Putamen (tissue), 1 donor: ENCODE measurements at regions not wholly inside any gene's neighbourhood (a gene's known extent, or its start where the extent isn't known, plus 50 kb on each side); places are given as distances from the start of the nearest gene placed in this dataset.

Experiments used
- DNase-seq: peaks from one replicate; pipeline ENCODE4 v3.0.0-alpha.2; 2016; ENCODE audit warnings: low spot score

DNA sequence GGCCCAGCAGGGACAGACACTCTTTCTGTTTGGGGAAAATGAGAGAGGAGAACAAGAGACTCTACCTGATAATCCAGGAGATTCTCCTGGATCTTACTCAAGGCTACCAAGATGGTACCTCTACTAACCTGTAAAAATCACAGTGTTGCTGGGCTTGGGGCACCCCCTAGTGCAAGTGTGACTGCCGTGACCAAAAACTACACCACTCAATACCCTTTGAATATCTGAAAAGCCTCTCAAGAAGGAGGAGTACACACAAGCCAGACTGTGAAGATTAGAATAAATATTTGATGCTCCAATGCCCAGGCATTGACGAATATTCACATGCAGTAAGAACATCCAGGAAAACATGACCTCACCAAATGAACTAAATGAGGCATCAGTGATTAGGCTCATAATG lies 965.4 kb downstream of the LRFN5 start:
- no peak for DNase-seq

DNA sequence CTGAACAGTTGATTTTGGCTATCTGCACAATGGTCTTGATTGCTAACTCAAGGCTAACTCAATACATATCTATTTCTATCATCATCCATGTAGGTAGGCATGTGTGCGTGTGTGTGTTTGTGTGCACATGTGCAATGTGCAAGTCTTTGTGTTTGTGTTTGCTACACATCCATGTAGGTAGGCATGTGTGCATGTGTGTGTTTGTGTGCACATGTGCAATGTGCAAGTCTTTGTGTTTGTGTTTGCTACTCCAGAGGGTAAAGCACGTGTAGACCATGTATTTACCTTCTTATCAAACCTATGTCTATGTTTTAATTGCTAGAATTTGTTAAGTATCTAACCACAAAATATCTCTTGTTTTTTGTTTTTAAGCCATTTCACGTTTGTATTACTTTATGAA lies 962.6 kb downstream of the LRFN5 start:
- no peak for DNase-seq

DNA sequence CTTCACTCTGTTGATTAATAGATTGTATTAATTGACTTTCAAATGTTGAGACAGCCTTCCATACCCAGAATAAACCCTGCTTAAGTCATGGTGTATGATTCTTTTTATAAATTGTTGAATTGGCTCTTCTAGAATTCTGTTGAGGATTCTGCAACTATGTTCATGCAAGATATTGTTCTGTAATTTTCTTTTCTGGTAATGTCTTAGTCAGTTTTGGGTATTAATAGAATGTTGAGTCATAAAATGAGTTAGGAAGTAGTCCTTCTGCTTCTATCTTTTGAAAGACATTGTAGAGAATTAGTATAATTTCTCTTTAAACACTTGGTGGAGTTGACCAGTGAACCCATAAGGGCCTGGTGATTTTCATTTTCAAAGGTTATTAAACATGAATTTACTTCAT lies 958.9 kb downstream of the LRFN5 start:
- DNase-seq, result no peak

DNA sequence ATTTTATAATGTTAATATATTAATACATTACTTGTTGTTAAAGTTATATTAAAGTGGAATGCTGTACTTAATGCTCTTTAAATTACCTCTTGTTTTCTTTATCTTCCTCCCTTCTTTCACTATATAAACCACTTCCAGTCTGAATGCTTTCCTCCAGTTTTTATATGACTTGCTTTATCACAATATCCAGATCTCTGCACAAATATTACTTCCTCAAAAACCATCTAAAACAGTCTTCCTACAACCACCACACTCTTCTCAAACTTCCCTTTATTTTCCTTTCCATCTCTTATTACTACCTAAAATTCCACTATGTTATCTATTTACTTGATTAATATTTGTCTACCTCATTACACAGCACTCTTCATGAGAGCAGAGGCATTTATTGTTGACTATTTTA lies 956.6 kb downstream of the LRFN5 start:
- DNase-seq, result no peak

DNA sequence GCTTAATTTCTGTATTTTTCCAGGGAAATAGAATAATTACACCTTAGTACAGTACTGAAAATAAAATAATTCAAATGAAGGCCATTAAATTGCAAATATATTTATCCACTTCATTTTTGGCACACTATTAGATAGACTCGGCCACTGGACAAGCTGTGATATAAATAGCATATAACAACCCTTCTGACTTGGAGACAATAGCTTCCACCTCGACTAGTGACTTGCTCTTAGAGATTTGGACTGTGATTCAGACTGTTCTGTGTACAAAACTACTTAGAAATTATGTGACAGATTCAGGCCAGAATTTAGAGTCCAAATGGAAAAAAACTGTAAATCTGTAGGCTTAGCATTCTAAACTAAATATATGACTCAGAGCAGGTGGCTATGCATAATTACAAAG lies 949.9 kb downstream of the LRFN5 start:
- DNase-seq, result no peak

DNA sequence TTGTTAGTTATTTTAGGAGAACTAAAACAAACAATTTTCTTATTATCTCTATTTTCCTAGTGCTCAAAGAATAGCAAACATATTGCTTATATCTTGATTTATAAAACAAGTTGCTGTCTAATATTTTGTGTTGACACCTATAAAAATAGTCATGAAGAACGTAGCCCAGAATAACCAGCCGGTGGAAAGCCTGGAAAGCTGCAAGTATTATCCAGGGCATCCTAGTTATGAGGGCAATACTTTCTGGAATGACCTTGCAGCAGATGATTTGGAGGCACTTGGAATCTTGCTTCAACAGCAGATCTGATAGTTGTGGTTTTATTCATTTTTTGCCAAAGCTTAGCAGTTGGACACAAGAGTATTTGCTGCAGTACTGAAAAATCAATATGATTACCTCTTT lies 948.7 kb downstream of the LRFN5 start:
- no peak for DNase-seq

DNA sequence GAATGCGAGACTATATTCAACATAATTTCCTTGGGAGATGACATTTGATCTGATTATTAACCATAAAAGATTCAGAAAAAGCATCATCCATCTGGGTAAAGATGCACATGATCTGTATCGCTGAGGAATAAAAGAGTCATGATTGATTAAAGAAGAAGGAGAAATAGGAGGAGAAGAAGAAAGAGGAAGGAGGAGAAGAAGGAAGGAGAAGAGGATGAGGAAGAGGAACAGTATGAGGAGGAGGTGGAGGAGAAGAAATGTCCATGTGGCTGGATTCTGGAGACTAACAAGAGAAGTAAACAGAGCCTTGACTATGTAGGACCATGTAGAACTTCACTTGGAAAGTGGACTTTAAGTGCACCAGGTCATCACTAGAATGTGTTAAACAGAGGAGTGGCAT lies 947.4 kb downstream of the LRFN5 start:
- no peak for DNase-seq

DNA sequence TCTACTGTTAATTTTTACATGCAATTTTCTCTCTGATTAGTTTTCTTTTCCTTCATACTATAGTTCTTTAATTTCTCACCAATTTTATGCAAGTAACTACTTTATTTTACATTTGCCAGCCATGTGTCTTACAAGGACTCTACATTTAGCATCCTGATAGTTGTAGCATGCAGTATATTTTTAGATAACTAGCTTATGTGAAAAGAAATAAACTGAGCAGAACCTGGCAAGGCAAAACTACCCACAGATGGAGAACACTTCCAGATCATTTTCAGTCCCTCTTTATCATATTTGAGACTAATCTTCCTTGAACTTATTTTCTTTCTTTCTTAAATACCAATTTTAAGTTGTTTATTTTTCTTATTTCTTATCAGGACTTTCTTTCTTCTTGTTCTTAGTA lies 943.6 kb downstream of the LRFN5 start:
- no peak for DNase-seq

DNA sequence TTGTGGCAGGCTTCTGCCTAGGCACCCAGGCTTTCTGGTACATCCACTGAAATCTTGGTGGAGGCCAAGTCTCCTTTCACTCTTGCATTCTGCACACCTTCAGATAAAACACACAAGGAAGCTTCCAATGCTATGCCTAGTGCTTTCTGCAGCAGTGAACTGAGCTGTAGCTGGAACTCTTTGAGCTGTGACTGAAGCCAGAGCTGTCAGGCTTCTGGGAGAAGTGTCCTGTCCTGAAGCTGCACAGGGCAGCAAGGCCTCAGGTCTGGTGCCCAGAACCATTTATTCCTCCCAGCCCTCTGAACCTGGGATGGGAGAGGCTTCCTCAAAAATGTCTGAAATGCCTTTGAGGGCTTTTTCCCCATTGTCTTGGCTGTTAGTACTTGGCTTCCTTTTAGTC lies 941.7 kb downstream of the LRFN5 start:
- no peak for DNase-seq

DNA sequence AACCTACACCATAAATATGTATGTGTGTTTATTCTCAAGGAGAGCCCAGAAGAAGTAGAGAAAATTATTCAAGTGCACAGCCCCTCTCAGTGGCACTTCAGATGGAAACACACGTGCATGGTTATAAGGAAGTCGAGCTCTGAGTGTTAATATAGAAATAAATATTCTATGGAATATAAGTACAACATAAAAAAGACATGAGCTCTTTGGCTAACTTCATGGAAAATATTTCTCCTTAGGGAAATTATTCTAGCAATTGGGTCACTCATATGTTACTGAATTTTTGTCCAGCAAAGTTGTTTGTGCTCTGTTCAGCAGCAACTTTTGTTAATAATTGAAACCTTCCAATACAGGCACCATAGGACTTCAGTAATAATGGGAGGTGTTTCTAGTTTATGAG lies 939.0 kb downstream of the LRFN5 start:
- DNase-seq, result no peak

DNA sequence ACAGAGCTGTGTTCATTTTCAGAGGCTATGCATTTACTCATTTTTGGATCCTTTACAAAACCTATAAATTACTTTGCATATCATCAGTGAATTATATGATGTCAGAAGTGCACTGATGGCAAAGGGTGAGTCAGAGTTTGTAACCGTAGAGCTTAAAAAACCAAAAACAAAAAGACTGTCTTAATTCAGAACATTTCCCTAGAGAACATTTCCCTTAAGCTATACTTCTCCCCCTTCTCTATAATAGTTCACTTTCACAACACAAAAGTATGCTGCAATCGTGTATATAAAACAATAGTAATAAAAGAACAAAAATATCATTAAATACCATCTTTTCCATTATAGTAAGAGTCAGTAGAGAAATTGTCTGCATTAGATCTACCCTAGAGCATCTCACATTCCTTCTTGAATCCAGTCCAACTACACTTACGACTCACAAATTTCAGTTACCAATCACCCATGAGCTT lies 934.9 kb downstream of the LRFN5 start:
- no peak for DNase-seq

DNA sequence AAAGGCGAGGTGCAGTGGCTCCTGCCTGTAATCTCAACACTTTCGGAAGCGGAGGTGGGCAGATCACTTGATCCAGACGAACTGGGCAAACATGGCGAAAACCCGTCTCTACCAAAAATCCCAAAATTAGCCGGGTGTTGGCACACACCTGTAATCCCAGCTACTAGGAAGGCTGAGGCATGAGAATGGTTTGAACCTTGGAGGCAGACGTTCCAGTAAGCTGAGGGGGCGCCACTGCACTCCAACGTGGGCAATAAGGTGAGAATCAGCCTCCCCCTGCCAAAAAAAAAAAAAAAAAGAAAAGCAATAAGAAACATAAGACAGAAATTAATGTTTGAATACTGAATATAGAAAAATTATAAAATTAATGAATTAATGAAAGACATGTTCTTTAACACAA lies 928.7 kb downstream of the LRFN5 start:
- no peak for DNase-seq

DNA sequence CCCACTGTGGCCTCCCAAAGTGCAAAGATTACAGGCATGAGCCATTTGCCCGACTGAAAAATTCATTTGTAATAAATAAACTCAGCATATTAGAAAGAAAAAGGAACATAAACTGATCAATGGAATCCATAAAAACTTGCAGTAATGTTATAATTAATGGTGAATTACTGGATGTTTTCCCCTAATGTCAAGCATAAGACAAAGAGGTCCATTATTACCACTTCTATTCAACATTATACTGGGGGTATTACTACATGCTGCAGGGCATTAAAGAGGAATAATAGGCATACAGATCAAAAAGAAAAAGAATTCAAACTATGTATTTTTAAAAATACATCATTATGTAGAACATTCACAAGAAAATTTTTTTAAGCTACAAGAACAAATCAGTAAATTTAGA lies 926.8 kb downstream of the LRFN5 start:
- no peak for DNase-seq

DNA sequence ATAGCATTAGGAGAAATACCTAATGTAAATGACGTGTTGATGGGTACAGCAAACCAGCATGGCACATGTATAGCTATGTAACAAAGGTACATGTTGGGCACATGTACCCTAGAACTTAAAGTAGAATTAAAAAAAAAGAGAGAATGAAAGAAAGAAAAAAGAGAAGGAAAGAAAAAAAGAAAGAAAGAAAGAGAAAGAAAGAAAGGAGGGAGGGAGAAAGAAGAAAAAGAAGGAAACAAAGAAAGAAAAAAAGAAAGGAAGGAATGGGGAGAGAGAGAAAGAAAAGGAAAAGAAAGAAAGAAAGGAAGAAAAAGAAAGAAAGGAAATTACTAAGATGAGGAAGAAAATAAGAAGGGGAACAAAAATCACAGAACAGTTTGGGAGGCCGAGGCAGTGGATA lies 925.5 kb downstream of the LRFN5 start:
- DNase-seq, result no peak

DNA sequence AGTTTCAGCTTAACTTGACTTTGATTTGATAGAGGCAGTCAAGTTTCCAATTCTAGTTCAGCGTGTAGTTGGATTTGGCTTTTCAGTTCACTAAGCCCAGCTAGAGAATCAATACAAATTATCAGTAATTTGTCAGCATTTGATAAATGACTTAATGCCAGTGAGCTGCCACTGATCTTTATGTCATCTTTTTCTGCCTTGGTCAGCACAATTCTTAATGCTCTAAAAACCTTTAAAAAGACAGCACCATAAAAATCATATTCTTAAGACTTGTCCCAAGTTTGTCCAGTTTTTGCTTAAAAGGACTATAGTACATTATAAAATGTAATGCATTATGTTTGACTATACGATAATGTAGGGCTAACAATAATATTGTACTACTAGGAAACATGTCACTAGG lies 920.5 kb downstream of the LRFN5 start:
- no peak for DNase-seq

DNA sequence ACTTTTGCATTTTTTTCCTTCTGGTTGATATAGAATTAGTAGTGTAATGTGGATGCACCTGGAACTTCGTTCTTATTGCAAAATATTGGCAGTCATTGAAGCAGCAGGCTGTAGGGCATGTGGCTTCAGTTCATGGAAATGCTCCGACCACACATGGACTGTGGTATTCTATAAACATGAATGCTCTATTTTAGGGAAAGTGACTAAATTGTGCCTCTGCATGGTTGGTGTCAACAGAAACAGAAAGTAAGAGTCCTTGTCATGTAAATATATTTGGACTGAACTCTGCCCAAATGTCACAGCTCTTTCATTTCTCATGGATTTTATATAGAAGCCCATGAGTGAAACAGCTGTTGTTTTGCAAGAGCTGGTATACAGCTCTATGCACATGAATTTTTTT lies 917.0 kb downstream of the LRFN5 start:
- DNase-seq, result no peak

DNA sequence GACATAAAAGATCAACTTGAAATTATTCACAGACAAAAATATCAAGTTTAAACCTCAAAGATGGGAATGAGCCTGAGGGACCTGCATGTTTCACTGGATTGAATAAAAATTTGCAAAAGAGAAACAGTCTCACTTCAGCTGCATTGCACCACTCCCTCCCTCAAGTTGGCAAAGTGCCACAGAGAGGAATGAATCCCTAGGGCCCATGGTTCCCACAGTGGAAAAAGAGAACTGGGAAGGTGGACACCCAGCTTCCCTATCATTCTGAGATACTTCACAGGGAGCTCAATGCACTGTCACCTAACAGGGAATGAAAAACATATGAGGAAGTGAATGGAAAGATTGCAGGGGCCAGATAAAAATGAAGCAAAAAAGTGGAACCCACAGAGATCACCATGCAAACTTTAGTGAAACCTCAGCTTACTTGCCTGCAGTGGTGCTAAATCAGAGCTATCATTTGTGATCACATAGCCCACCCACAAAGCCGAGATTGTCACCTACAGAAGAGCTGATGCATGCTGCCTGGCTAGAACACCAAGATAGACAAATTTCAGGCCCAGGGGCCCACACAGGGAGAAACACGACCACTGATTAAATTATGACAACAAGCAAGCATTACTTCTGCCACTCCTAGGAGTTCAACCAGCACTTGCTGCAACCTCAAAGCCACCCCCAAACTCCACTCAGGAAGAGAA lies 911.3 kb downstream of the LRFN5 start:
- no peak for DNase-seq

DNA sequence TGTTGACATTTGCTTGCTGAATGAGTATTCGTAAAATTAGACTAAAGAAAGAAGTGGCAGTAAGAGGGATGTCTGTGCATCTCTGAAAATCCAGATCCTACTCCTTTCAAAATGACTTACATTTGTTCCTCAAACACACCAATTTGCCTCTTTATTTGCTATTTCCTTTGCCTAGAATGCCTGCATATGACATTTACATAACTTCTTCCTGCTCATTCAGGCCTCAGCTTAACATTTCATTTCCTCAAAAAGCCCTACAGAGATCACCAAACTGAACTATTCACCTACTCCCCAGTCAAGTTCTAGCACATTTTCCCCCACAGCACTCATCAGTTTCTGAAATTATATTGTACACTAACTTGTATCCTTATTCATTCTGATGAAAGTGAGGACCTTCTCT lies 907.2 kb downstream of the LRFN5 start:
- DNase-seq, result no peak

DNA sequence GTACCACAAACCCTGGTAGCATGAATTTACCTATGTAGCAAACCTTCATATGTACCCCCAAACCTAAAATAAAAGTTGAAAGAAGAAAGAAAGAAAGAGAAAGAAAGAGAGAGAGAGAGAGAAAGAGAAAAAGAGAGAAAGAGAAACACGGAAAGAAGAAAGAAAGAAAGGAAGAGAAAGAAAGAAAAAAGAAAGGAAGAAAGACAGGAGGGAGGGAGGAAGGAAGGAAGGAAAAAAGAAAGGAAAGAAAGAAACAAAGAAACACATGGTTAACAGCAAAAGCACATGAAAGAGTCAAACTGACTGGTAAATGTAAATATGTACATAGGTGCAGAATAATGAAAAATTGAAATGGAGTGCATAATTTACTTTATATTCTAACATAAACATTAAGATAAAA lies 903.4 kb downstream of the LRFN5 start:
- no peak for DNase-seq

DNA sequence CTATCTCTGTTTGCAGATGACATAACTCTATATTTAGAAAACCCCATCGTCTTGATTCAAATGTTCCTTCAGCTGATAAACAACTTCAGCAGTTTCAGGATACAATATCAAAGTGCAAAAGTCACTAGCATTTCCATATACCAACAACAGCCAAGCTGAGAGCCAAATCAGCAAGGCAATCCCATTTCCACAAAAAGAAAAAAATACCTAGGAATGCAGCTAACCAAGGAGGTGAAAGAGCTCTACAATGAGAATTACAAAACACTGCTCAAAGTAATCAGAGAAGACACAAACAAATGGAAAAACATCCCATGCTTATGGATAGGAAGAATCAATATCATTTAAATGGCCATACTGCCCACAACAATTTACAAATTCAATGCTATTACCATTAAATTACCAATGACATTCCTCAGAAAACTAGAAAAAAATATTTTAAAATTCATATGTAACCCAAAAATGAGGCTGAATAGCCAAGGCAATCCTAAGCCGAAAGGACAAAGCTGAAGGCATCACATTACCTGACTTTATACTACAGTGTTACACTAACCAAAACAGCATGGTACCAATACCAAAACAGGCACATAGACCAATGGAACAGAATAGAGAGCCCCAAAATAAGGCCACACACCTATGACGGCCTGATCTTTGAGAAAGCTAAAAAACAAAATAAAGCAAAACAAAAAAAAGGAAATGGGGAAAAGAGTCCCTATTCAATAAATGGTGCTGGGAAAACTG lies 901.7 kb downstream of the LRFN5 start:
- no peak for DNase-seq

DNA sequence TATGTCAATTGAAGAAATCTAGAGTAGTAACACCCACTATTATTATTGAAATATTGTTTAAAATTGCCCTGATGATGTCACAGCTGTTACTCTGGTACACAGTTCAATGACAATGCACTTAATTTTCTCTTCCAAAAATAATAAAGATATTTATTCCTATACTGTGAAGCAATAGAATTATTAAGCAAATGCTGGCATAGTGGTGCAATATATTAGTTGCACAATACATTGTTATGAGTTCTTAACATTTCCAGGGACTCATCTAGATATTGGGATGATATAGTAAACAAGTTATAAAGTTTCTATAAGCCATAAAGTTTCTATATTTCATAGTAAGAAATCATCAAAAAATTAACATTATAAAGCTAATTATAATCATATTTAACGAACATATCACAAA lies 897.8 kb downstream of the LRFN5 start:
- DNase-seq, result no peak

DNA sequence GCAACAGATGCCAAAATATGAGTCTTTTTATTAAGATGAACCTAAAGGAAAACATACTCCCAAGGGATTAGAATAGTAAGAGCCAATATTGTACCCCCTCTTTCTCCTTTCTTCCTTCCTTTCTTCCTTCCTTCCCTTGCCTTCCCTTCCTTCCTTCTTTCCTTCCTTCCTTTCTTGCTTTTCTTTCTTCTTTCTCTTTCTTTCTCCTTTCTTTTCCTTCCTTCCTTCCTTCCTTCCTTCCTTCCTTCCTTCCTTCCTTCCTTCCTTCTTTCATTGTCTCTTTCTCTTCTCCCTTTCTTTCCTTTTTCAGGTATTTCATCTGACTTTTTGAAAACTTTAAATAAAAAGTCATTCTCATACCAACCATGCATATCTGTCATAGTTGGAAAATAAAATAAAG lies 892.5 kb downstream of the LRFN5 start:
- no peak for DNase-seq

DNA sequence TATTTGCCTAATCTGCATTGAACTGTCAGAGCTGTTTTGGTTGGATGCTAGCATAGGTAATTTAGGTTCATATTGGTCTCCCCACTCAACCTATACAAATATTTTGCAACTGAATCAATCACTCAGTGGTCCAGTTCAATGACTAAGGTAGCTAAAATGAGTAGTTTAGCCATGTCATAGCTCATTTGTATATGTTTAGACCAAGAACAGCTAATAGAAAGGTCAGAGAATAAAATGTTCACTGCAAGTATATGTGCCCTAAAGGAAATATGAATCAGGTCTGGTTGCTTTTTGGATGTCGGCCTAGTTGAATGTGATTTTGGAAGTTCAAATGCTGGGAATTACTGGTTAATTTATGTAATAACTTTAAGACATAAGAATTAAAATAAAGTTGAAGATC lies 883.9 kb downstream of the LRFN5 start:
- DNase-seq, result no peak

DNA sequence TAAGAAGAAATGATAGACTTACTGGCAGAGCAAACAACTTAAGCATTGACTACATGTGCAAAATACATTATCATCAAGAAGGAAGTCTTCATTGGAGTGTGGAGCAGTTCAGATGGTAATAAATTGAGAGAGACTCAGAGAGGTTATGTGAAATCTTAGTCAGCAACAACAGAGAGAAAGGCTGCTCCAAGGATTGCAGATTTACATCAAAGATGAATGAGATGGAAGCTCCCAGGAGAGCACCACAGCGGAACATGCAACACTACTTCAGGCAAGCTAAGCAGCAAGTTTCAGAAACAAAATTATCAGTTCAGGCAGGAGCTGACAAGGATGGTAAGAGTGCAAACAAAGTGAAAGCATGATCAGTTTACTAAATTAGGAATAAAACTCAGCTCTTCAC lies 882.3 kb downstream of the LRFN5 start:
- no peak for DNase-seq
